ENCODE measurements at regions not wholly inside any gene's neighbourhood (a gene's known extent, or its start where the extent isn't known, plus 50 kb on each side); places are given as distances from the start of the nearest gene placed in this dataset.

DNA sequence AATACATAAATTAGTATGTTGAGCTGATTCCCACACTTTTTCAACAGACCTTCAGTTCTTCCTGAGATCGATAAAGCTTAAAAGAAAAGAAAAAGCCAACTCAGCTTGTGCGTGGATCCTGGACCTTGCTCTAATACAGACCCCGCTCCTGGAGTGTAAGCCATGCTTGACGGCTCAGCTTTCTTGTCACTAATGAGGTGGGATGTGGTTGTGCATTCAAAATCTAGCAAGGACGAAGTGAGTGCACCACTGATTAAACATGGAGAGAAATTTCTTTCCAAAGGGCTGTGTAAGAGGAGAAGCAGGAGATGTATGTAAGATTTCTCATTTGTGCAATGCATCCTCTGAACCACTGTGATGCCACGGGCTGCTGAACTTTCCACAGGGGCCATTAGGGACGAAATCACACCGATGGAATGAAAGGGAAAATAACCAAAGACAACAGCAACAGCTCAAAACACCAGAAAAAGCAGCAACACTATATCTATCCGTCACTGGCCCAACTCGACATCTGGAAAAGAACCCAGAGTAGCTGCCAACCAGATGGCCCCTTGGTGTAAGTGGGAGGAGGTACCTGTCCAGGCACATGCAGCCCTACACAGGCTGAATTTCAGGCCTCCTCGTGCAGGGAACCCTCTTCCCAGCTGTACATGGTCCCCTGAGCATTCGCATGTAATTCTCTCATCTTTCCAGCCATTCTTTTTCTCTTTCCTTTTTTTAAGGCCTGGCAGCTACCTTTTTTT is 178.9 kb downstream of the SREK1 start:
- TF ChIP-seq CTCF (IDR thresholded peaks at IDR 0.05) (no peak), POLR2A (IDR thresholded peaks at IDR 0.05) (no peak)
